ENCODE measurements at regions not wholly inside any gene's neighbourhood (a gene's known extent, or its start where the extent isn't known, plus 50 kb on each side); places are given as distances from the start of the nearest gene placed in this dataset.

GRCh38 chr9:116049456-116049855 is 104.1 kb upstream of the PAPPA start:
- ChIA-PET POLR2A (interaction anchor here (0.6 kb wide), 1 partner anchor 11 kb away, joined by 3 read pairs; no protein-coding TSS in a partner anchor), CTCF (no interaction called here)
- H3K9me3 Mint-ChIP-seq: peaks cover 2% of the 10 kb centered on the region
- H3K36me3 Mint-ChIP-seq (ENCODE audit: low read depth): no peaks in the 10 kb centered on the region
- H3K4me3 Mint-ChIP-seq: no peak overlapping the region
- H3K27me3 Mint-ChIP-seq: no peaks in the 10 kb centered on the region
- TF ChIP-seq, protein P1, sequence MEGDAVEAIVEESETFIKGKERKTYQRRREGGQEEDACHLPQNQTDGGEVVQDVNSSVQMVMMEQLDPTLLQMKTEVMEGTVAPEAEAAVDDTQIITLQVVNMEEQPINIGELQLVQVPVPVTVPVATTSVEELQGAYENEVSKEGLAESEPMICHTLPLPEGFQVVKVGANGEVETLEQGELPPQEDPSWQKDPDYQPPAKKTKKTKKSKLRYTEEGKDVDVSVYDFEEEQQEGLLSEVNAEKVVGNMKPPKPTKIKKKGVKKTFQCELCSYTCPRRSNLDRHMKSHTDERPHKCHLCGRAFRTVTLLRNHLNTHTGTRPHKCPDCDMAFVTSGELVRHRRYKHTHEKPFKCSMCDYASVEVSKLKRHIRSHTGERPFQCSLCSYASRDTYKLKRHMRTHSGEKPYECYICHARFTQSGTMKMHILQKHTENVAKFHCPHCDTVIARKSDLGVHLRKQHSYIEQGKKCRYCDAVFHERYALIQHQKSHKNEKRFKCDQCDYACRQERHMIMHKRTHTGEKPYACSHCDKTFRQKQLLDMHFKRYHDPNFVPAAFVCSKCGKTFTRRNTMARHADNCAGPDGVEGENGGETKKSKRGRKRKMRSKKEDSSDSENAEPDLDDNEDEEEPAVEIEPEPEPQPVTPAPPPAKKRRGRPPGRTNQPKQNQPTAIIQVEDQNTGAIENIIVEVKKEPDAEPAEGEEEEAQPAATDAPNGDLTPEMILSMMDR (IDR thresholded peaks at IDR 0.05): no peak
- intact Hi-C loops (cut with micrococcal nuclease): no loop called here
- ATAC-seq (no peak), DNase-seq (no peak)
- no peak overlapping the region for H3K27ac Mint-ChIP-seq
- H3K4me1 Mint-ChIP-seq (ENCODE audit: low read depth): no peaks in the 10 kb centered on the region

DNA sequence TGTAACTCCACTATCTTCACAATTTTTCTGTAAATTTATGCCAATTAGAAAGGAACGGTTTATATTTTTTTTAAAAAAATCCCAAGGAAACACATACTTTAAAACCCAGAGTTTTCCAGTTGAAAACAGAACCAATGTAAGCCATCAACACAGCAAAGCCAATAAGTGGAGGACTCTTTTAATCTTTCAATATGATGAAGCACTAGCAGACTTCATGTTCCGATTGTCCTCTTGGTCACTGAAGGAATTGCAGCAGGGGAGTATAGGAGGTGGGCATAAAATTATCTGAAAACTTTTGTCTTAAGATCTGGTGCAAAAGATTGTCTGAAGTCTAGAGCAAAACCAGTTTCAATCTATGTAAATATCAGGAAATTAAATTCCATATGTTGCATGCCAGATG is 102.1 kb upstream of the PAPPA start:
- Mint-ChIP-seq H3K27ac (no peak overlapping the region), H3K36me3 (ENCODE audit: low read depth) (no peaks in the 10 kb centered on the region), H3K4me3 (no peak overlapping the region), H3K27me3 (no peaks in the 10 kb centered on the region), H3K9me3 (peaks cover 3% of the 10 kb centered on the region), H3K4me1 (ENCODE audit: low read depth) (no peaks in the 10 kb centered on the region)
- intact Hi-C loops (cut with micrococcal nuclease): no loop called here
- ChIA-PET POLR2A (no interaction called here), CTCF (interaction anchor here (1.4 kb wide), 1 partner anchor 37 kb away, joined by 3 read pairs; no protein-coding TSS in a partner anchor)
- DNase-seq: no peak
- ATAC-seq: no peak
- TF ChIP-seq, protein P1 (IDR thresholded peaks at IDR 0.05): no peak

GRCh38 chr9:116055536-116055935 is 98.1 kb upstream of the PAPPA start:
- DNase-seq (no peak), ATAC-seq (no peak)
- ChIA-PET POLR2A (no interaction called here), CTCF (no interaction called here)
- TF ChIP-seq, protein P1 (IDR thresholded peaks at IDR 0.05): no peak
- no peak overlapping the region for H3K4me3 Mint-ChIP-seq
- peaks cover 4% of the 10 kb centered on the region for H3K9me3 Mint-ChIP-seq
- no peaks in the 10 kb centered on the region for H3K4me1 Mint-ChIP-seq (ENCODE audit: low read depth)
- intact Hi-C loops (cut with micrococcal nuclease): no loop called here
- H3K36me3 Mint-ChIP-seq (ENCODE audit: low read depth): no peaks in the 10 kb centered on the region
- H3K27ac Mint-ChIP-seq: no peak overlapping the region
- no peaks in the 10 kb centered on the region for H3K27me3 Mint-ChIP-seq

- ATAC-seq: no peak
- Mint-ChIP-seq H3K27ac (no peak overlapping the region), H3K36me3 (ENCODE audit: low read depth) (no peaks in the 10 kb centered on the region), H3K9me3 (peaks cover 4% of the 10 kb centered on the region), H3K4me3 (no peak overlapping the region), H3K27me3 (no peaks in the 10 kb centered on the region), H3K4me1 (ENCODE audit: low read depth) (no peaks in the 10 kb centered on the region)
- TF ChIP-seq, protein P1 (IDR thresholded peaks at IDR 0.05): no peak
- intact Hi-C loops (cut with micrococcal nuclease): no loop called here
- no peak for DNase-seq
- ChIA-PET CTCF (no interaction called here), POLR2A (no interaction called here)
Measured at GRCh38 chr9:116057371-116057770, 96.2 kb upstream of the PAPPA start.

- Mint-ChIP-seq H3K9me3 (peaks cover 4% of the 10 kb centered on the region), H3K36me3 (ENCODE audit: low read depth) (no peaks in the 10 kb centered on the region), H3K27me3 (no peaks in the 10 kb centered on the region), H3K27ac (no peak overlapping the region), H3K4me1 (ENCODE audit: low read depth) (no peaks in the 10 kb centered on the region), H3K4me3 (no peak overlapping the region)
- TF ChIP-seq, protein P1 (IDR thresholded peaks at IDR 0.05): no peak
- POLR2A ChIA-PET: no interaction called here
- DNase-seq (no peak), ATAC-seq (no peak)
- intact Hi-C loops (cut with micrococcal nuclease): no loop called here
- CTCF ChIA-PET: no interaction called here
Measured at GRCh38 chr9:116058421-116058820, 95.2 kb upstream of the PAPPA start.

Data from activated CD8-positive, alpha-beta T cell treated with anti-CD3 and anti-CD28 coated beads for 36 hours (primary cell).